NCI-H1417 (cell line): ENCODE measurements at regions not wholly inside any gene's neighbourhood (a gene's known extent, or its start where the extent isn't known, plus 50 kb on each side); places are given as distances from the start of the nearest gene placed in this dataset.

Source experiments
- DNase-seq, 3 experiments: peaks; one replicate each; lab custom pipeline; 2025; lab: John Stamatoyannopoulos, UW

DNA sequence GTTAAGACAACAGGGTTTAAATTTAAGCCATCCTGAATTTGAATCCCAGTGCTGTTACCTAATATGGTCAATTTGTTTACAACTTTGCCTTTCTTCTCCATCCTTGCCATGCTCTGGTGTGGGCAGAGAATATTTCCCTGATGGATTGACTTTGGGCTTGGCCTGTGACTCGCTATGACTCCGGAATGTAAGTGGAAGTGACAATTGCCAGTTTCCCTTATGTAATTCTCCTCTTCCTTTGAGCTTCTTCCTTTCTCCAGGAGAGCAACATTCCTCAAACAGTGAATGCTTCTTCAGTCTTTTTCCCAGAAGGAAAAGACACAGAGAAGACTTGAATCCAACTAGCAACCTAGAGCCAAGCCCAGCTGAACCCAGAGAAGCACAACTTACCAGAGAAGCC lies 159.1 kb downstream of the LURAP1L start:
- no peak for DNase-seq

DNA sequence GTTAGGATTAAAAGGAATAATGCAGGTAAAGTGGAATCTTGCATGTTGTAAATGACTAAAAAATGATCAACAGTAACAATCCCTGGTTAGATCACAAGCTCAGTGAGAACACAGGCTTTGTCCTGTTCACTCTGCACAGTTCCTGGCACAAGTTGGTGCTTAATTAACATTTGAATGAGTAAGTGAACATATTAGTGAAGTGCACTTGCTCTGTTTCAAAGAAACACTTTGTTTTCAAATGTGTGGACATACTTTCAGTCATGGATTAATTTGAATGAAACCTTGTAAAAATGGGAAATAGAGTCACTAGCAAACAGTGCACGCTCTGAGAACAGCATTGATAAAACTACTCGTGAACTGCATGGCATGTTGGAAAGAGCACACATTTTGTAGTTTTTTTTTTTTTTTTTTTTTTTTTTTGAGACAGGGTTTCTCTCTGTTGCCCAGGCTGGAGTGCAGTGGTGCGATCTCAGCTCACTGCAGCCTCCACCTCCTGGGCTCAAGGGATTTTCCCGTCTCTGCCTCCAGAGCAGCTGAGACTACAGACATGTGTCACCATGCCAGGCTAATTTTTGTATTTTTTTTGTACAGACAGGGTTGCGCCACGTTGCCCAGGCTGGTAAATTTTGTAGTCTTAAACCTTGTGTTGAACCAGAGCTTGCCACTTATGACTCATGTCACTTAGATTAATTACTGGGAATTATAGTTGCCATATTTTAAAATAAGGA lies 159.9 kb downstream of the LURAP1L start:
- DNase-seq = no peak

DNA sequence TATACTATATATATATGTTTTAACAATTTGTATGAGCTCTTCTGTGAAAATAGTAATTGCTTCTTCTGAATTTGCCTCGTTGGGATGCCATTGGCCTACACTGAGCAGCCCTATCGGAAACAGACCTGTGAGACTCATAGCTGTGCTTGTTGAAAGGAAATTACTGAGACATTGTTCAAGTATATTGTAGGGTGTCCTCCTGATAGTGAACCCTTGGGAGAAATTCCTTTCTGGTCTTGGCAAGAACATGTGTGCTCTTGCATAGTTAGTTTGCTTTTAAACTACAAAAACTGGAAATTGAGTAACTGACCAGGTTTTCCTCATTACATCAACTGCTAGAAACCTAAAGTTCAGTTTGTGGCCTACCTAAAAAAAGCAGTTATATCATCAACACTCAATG lies 160.9 kb downstream of the LURAP1L start:
- DNase-seq = no peak

DNA sequence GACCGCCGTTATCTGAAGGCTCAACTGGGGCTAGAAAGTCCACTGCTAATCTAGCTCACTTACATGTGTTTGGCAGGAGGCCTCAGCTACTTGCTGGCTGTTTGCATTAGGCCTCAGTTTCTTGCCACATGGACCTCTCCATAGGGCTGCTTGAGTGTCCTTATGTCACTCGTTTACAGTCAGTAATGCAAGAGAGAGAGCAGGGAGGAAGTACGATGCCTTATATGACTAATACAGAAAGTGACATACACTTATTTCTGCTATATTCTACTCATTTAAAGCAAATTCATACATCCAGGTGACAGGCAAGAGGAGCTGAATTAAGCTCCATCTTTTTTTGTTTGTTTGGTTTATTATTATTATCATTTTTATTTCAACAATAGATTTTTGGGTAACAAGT lies 179.6 kb downstream of the LURAP1L start:
- DNase-seq = no peak

DNA sequence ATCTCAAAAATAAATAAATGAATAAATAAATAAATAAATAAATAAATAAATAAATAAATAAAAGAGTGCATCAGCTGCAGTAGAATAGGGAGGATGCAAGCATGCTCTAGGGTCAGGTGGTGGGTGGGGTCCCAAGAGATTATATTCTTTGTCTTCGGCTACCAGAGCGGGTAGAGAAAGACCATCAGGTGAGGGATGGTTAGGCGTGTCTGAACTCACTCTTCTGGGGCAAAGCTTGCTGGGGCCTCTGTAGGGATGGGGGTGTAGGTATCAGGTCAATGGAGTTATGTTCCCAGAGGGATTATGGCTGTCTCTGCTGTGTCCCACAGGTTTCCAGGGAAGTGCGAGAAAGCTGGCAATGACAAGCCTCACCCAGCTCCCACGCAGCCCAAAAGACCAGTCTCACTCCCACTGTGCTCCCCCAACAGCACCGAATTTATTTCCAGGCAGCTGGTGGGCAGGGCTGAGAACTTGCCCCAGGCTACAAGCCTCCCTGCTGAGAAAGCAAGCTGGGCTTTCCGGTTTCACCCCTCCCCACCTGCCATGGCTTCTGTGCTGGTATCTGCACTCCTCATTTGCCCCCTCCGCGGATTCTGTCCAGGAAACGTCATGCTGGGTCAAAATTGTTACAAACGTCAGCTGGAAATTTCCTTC lies 180.8 kb downstream of the LURAP1L start:
- peak in 2 of 3 experiments; percentile 48 to 72 for DNase-seq

DNA sequence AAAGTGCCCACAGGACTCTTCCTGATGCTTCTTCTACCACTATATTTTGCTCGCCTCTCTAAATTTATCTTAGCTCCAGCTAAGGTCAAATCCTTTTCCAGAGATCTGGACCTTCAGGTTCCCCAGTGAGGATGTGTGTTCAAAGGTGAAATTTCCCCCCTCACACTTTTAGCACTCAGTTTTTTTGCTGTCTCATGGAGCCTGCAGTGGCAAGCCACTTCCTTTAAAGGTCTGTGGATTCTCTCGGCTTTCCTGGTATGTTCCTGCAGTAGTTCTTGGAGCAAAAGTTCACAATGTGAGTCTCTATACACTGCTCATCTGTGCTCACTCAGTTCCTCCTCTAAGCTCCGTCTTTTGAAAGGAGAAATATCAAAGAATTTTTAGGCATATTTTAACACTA lies 181.4 kb downstream of the LURAP1L start:
- DNase-seq = no peak

DNA sequence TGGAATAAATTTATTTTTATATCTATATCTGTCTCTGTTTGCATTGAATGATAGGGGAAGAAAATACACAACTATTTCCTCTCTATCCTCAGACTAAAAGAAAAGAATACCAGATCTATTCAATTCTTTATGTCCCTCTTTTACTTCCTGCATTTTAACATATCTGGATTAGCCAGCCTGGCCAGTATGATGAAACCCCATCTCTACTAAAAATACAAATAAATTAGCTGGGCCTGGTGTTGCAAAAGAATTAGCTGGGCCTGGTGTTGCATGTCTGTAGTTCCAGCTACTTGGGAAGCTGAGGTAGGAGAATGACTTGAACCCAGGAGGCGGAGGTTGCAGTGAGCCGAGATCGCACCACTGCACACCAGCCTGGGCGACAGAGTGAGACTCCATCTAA lies 182.0 kb downstream of the LURAP1L start:
- DNase-seq = no peak

DNA sequence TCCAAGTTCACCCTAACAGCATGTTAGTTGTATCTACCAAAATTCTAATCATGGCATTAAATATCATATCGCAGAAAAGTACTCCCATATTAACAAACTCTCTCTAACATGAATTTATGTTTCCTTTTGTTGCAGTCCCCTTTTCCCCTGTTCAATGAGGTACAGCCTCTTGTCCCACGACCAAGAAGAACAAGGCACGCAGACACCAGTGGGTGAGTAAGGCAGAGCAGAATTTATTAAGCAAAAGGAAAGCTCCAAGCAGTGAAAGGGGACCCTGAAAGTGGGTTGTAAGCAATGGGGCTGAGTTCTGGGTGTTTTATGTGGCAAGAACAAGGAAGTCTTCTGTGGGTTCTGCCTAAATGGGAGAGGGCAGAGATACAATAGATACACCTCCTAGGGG lies 183.5 kb downstream of the LURAP1L start:
- DNase-seq = no peak

DNA sequence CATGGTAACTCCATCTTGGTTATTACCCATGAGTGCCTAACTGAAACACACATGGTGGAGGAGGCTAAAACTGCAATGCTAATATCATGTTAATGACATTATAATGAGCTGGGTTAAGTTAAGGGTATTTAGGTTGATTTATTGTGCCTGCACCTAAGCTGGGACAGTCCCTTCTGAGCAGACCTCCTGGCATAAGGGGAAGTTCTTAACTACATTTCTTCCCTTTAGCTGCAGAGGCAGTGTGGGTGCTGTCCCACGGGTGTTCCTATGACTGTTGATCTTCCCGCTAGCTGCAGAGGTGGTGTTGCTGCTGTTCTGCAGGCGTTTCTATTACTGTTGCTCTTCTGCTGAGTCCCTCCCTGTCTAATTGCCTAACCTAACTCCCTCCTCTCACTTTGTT lies 183.9 kb downstream of the LURAP1L start:
- DNase-seq = no peak

DNA sequence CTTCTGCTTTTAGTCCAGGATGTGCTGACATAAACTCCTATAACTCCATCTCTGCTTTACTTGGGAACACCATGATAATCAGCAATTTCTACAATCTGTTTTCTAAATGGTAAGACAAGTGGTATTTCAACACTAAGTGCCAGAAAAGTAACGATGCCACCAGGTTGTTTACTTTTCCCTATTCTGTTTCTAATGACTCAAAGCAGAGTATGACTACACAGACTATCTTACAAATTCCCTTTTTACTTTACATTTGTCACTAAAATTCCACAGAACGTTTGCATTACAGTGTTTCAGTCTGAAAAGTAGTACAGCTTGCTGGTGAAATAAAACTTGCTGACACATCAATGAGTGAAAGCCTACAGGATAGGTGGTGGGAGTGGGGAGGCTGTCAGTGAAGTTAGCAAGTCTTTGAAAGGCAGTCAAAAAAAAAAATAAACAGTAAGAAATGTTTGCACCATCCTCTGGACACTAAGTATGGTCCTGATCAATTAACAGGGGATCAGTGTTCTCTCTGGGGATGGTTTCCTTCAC lies 186.5 kb downstream of the LURAP1L start:
- no peak for DNase-seq

DNA sequence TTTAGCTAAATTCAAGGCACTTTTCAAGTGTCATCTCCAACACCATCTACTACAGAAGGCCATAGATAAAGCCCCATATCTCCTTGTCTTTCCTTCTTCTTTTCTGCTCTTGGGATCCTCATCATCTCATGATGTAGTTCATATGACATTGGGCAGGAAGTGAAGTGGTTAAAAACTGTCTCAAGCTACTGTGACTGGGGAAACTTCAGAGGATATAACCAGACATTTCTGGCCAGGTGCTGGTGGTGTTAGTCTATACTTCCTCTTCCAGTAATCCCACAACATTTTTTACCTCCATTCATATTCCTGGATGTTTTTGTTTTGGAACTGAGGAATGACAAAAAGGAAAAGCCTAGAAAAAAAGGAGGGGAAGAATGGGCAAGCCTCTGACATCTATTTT lies 188.7 kb downstream of the LURAP1L start:
- no peak for DNase-seq

DNA sequence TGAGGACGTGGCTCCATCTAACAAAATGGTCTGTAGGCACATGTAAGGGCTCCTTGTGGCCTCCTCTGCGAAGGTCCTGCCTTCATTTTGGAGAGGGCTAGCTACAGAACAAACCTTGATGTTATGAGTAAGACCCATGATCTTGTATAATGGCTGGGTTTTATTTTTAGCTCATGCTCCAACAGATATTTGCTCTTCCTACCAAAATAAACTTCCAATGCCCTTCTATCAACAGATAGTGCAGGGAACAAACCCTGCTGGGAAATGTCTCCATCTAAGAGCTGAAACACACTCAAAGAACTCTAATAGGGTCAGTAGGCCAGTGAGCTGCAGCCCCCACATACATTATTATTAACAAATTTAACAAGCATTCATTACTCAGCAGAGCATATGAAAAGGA lies 189.5 kb downstream of the LURAP1L start:
- DNase-seq = no peak

DNA sequence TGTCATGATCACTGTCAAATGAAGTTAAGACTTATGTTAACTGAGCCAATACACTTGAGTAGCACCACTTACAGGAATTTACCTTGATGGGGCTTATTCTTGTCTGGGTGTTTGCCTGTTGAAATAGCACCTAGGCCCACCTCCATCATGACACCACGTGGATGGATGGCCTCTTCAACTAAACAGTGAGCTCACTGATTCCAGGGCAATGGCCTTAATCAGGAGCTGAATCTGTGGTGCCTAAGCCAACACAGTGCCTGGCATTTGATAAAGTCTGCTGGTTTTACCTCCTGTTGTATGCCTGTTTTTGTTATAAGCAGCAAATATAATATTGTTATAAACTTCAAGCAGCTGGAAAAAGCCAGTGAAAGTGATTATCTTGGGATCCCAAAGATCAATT lies 190.5 kb downstream of the LURAP1L start:
- DNase-seq = no peak

DNA sequence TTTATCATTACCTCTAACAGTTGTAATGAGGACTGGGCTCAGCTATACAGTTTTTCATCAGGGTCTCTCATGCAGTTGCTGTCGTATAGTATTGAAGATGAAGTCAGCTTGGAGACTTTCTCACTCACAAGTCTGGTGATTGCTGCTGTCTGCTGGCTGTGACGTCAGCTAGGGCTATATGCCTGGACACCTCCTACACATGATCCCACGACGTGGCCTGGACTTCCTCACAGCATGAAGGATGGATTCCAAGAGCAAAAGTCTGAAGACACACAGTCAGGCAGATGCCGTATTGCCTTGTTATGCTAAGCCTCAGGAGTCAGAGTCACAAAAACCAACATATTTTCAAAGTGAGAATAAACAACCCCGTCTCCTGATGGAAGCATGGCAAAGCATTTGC lies 193.3 kb downstream of the LURAP1L start:
- DNase-seq = no peak

DNA sequence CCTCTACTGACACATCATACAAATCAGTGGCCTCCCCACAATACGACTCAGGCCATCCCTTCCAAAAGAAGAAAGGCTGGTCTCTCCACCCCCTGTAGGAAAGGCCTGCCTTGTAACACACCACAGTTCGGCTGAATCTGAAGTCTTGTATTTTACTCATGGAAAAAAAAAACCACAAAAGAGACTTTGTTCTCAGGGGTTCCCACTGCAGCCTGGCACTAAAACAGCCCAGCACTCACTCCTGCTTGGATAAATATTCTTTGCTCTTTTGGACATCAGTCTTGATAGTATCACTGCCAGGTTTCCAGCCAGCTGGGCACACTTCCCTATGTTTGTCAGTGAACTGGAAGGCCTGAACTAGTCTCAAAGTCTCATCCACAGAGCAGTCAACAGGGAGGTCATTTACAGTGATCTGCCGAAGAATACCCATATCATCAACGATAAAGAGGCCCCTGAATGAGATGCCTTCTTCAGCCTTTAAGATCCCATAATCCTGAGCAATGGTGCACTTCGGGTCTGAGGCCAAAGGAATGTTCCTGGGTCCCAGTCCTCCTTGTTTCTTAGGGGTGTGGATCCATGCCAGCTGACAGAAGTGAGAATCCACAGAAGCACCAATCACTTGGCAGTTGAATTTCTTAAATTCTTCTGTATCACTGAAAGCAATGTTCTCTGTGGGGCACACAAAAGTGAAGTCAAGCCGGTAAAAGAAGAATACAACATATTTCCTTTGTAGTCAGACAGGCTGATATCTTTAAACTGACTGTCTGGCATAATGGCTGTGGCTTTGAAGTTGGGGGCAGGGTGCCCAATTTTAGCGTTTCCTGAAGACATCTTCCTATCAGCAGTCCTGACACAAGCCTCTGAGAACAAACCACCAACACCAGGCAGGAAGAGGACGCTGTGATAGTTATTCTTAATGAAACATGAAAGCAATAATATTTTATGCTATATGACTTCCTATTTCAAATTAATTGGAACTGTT lies 198.1 kb downstream of the LURAP1L start:
- no peak for DNase-seq

DNA sequence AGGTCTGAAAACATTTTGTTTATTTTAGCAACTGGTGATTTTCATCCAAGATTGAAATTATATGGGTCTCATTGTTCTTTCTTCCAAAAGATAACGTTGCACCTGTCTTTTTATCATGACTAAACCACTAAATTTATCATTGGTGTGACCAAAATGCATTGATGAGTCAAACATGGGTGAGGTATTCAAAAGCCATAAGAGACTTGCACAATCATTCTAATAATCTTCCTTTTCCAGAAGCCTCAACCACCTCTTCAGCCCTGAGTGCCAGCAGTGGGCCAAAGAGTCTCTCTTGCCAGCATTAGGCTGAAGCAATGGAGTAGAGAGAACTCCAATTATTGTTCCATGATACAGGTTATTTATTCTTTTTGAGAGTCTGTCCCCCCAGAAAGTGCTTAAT lies 198.9 kb downstream of the LURAP1L start:
- DNase-seq = no peak

DNA sequence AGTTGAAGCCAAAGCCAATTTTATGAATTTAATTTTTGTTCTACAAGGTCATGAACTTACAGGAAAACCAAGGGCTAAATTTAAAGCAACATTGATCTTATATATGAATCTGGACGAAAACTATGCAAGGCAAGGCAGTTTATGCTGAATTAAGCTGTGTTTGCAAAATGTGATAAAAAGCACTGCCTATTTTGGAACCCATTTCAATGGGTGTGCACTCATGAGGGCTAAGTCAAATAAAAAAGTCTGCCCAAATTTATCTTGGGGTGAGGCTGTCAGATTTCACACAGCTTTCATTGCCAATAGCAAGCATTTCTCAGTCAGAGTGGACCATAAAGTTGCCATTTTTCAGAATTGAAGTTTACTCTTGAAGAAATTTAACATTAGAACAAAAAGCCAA lies 199.9 kb downstream of the LURAP1L start:
- no peak for DNase-seq

DNA sequence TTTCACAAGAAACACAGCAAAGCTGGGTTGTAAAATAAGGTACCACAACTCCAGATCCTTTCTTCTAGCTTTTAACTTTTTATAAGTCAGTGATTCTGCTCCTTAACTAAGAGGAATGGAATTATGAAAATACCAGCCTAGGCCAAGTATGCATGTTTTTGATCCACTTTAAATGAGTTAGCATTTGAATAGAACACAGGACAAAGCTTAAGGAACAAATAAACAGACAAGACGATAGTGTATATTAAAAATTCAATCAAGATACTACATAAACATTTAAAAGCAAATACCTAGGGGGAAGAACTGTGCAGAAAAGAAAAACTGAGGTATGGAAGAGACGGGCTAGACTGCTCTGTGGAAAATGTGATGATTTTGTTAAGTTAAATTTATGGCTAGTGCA lies 200.7 kb downstream of the LURAP1L start:
- no peak for DNase-seq

DNA sequence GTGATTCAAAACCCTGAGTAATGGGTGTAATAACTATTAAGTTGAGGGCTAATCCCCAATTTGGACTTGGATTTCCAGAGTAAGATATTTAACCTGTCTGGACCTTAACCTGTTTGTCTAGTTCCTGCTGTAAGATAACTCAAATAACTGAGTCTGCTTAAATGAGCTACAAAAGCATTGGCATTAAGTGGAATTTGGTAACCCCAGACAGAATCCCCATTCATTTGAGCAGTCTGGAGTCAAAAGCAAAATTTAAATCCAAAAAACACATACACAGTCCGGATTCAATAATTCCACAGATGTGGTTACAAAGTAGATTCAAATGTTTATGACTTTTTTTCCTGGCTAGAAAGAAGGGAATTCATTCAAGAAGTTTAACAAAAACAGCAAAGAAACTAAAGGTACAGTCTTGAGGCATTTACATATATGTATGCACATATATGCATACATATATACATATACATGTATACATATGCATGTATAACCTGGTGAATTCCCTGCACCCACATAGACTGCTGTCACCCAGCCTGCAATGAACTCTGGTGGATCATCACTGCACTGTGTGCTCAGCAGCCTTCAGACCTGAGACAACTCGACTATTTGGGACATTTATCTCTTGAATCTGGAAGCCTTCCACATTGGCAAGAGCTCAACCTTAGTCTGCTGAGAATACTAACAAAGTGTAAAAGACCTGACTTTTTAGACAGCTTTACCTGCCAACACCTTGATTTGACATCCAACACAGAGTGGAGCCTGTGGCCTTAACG lies 205.4 kb downstream of the LURAP1L start:
- no peak for DNase-seq

DNA sequence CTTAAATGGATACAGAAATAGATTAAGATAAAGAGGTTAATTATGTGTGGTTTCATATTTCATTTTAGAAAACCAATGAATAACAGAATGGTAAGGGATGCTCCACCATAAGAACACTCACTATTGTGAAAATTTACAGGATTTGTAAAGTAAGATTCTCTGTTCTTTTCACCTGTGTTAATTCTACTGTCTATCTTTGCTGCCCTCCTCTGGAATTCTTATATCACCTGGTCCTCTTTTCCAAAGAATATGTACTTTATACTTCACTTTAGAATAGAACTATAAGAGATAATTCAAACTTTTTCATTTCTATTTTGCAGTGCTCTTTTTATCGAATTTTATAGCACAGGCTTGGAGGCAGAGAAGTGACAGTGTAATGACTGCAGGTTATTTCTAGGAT lies 213.4 kb downstream of the LURAP1L start:
- DNase-seq = peak in 1 of 3 experiments; percentile 3

DNA sequence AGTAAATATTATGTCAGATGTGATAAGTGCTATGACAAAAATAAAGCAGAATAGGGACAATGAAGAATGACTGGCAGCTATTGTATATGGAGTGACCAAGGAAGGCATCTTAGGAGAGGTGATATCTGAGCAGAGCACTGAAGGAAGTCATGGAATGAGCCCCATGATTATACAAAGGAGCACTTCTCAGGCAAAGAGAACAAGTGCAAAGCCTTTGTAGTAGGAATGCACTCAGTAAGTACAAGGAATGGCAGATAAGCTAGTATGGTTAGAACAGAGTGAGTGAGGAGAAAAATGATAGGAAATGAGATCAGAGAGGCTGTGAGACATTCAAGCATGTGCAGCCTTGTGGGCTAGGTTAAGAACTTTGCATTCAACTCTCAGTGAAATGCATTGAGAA lies 214.8 kb downstream of the LURAP1L start:
- DNase-seq = no peak

DNA sequence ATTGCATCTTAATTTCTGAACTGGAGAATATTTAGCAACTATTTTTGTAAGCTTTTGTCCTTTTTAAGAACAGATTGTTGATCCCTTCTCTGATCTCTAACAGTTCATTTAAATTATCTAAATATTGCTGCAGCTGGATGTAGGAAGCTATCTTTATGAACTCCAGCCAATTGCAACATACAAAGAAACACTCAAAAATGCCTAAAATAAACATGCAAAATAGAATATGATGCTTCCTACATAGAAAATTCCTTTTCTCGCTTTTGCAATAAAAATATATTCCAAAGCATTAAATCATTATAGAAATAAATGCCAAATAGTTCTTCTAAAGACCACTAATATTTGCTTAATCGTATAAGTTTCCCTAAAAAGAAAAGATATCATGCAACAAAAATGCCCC lies 218.6 kb downstream of the LURAP1L start:
- DNase-seq = no peak
